ENCODE measurements at regions not wholly inside any gene's neighbourhood (a gene's known extent, or its start where the extent isn't known, plus 50 kb on each side); places are given as distances from the start of the nearest gene placed in this dataset.

GRCh38 chr3:157647820-157648219, 144.6 kb upstream of the VEPH1 start:
- no peak for DNase-seq (ENCODE audit: low read depth)
- TF ChIP-seq CTCF (IDR thresholded peaks at IDR 0.05; ENCODE audit: insufficient read depth, low read depth, low read length), result no peak
- no peak overlapping the region for H3K4me3 ChIP-seq (ENCODE audit: low read depth, low read length)

GRCh38 chr3:157639756-157640426, 136.7 kb upstream of the VEPH1 start:
- H3K4me3 ChIP-seq (ENCODE audit: low read depth, low read length), result no peak overlapping the region
- TF ChIP-seq CTCF (IDR thresholded peaks at IDR 0.05; ENCODE audit: insufficient read depth, low read depth, low read length), result no peak
- DNase-seq (ENCODE audit: low read depth), result no peak

- no peak for TF ChIP-seq CTCF (IDR thresholded peaks at IDR 0.05; ENCODE audit: insufficient read depth, low read depth, low read length)
- DNase-seq (ENCODE audit: low read depth), result no peak
- no peak overlapping the region for H3K4me3 ChIP-seq (ENCODE audit: low read depth, low read length)
Observed at GRCh38 chr3:157637866-157638265, 134.7 kb upstream of the VEPH1 start.

GRCh38 chr3:157633241-157633640, 130.0 kb upstream of the VEPH1 start:
- no peak for TF ChIP-seq CTCF (IDR thresholded peaks at IDR 0.05; ENCODE audit: insufficient read depth, low read depth, low read length)
- no peak for DNase-seq (ENCODE audit: low read depth)
- H3K4me3 ChIP-seq (ENCODE audit: low read depth, low read length), result no peak overlapping the region

GRCh38 chr3:157632075-157632474, 128.9 kb upstream of the VEPH1 start:
- H3K4me3 ChIP-seq (ENCODE audit: low read depth, low read length), result no peak overlapping the region
- no peak for TF ChIP-seq CTCF (IDR thresholded peaks at IDR 0.05; ENCODE audit: insufficient read depth, low read depth, low read length)
- no peak for DNase-seq (ENCODE audit: low read depth)

GRCh38 chr3:157631478-157631877, 128.3 kb upstream of the VEPH1 start:
- no peak overlapping the region for H3K4me3 ChIP-seq (ENCODE audit: low read depth, low read length)
- no peak for TF ChIP-seq CTCF (IDR thresholded peaks at IDR 0.05; ENCODE audit: insufficient read depth, low read depth, low read length)
- DNase-seq (ENCODE audit: low read depth), result no peak

- H3K4me3 ChIP-seq (ENCODE audit: low read depth, low read length), result no peak overlapping the region
- TF ChIP-seq CTCF (IDR thresholded peaks at IDR 0.05; ENCODE audit: insufficient read depth, low read depth, low read length), result no peak
- no peak for DNase-seq (ENCODE audit: low read depth)
Observed at GRCh38 chr3:157626817-157627216, 123.6 kb upstream of the VEPH1 start.

All from fibroblast of villous mesenchyme (primary cell).